ENCODE measurements at regions not wholly inside any gene's neighbourhood (a gene's known extent, or its start where the extent isn't known, plus 50 kb on each side); places are given as distances from the start of the nearest gene placed in this dataset.

GRCh38 chrX:4059893-4060292, 346.4 kb upstream of the PRKX start:
- H3K9me3 ChIP-seq: no peaks in the 10 kb centered on the region
- no peaks in the 10 kb centered on the region for H3K27me3 ChIP-seq (ENCODE audit: insufficient read depth)
- H3K4me2 ChIP-seq: no peak overlapping the region
- H3K36me3 ChIP-seq (replicated peaks in 1 of 2; ENCODE audit: control insufficient read depth in 1 of 2, insufficient read depth in 2 of 2, low read length in 1 of 2): no peaks in the 10 kb centered on the region
- no peaks in the 10 kb centered on the region for H3K79me2 ChIP-seq (ENCODE audit: insufficient read depth)
- ChIA-PET CTCF (no interaction called here), POLR2A (no interaction called here)
- no peaks in the 10 kb centered on the region for H3F3A ChIP-seq (replicated peaks; ENCODE audit: insufficient read depth)
- TF ChIP-seq NFIC (IDR thresholded peaks at IDR 0.05; ENCODE audit: borderline replicate concordance) (no peak), RFX5 (IDR thresholded peaks at IDR 0.05; ENCODE audit: low read length) (no peak), SIN3A (IDR thresholded peaks at IDR 0.05; ENCODE audit: borderline replicate concordance, low read depth, low read length) (no peak), SMC3 (IDR thresholded peaks at IDR 0.05; ENCODE audit: low read depth, low read length) (no peak), TCF12 (IDR thresholded peaks at IDR 0.05) (no peak), FOXJ3 (CRISPR knock-in tag; IDR thresholded peaks at IDR 0.05) (no peak), RAD21 (IDR thresholded peaks at IDR 0.05; ENCODE audit: low read length) (no peak), EZH2phosphoT487 (IDR thresholded peaks at IDR 0.05; ENCODE audit: borderline replicate concordance, low read depth) (no peak), POLR2AphosphoS5 (IDR thresholded peaks at IDR 0.05; ENCODE audit: low read depth, low read length) (no peak), IRF3 (IDR thresholded peaks at IDR 0.05; ENCODE audit: low read depth, low read length) (no peak), MXI1 (IDR thresholded peaks at IDR 0.05; ENCODE audit: low read depth, low read length) (no peak), JUND (IDR thresholded peaks at IDR 0.05) (no peak), RXRA (IDR thresholded peaks at IDR 0.05; ENCODE audit: borderline replicate concordance, low read depth) (no peak), USF1 (IDR thresholded peaks at IDR 0.05; ENCODE audit: borderline replicate concordance, low read depth) (no peak), REST (IDR thresholded peaks at IDR 0.05; ENCODE audit: low read depth, low read length) (no peak)
- H3K4me1 ChIP-seq (ENCODE audit: control insufficient read depth in 1 of 2, insufficient read depth in 2 of 2, low read depth in 1 of 2, low read length in 1 of 2): no peaks in the 10 kb centered on the region
- no peak overlapping the region for H3K9ac ChIP-seq
- no peak for DNase-seq
- no peaks in the 10 kb centered on the region for H3K9me2 ChIP-seq
- no peak overlapping the region for H3K27ac ChIP-seq (ENCODE audit: low read depth in 2 of 2, low read length in 1 of 2)
- H3K4me3 ChIP-seq (ENCODE audit: low read depth in 2 of 2, low read length in 1 of 2): no peak overlapping the region
- no peaks in the 10 kb centered on the region for H4K20me1 ChIP-seq (ENCODE audit: insufficient read depth)
- H2AFZ ChIP-seq (ENCODE audit: low read depth): no peak overlapping the region
- WGBS (ENCODE audit: low lambda C conversion rate): 0% methylated on average over 2 of the region's 2 CpGs

All from SK-N-SH (cell line).